Muscle layer of duodenum (tissue), 2 donors: ENCODE measurements at regions not wholly inside any gene's neighbourhood (a gene's known extent, or its start where the extent isn't known, plus 50 kb on each side); places are given as distances from the start of the nearest gene placed in this dataset.

Experiments used
- H3K27ac ChIP-seq: one replicate; pipeline ENCODE4 v1.7.0; 2013; ENCODE audit warnings: mild to moderate bottlenecking, low read length
- H3K27me3 ChIP-seq: one replicate; pipeline ENCODE4 v1.7.0; 2013; ENCODE audit warnings: low read depth, mild to moderate bottlenecking, control low read depth, low read length
- H3K36me3 ChIP-seq, 2 donors: one replicate each; pipeline ENCODE4 v1.7.0; 2013; ENCODE audit warnings: low read length in 2 of 2, control low read depth in 1 of 2, mild to moderate bottlenecking in 1 of 2; ENCODE audit not compliant: insufficient read depth in 2 of 2, control insufficient read depth in 1 of 2
- H3K4me1 ChIP-seq, 2 donors: one replicate each; pipeline ENCODE4 v1.7.0; 2013; ENCODE audit warnings: low read length in 2 of 2, mild to moderate bottlenecking in 2 of 2, control low read depth in 1 of 2, moderate library complexity in 1 of 2; ENCODE audit not compliant: insufficient read depth in 2 of 2, control insufficient read depth in 1 of 2
- H3K4me3 ChIP-seq, 2 donors: one replicate each; pipeline ENCODE4 v1.7.0; 2013; ENCODE audit warnings: low read length in 2 of 2, low read depth in 1 of 2, mild to moderate bottlenecking in 1 of 2
- H3K9me3 ChIP-seq, 2 donors: one replicate each; pipeline ENCODE4 v1.7.0; 2013; ENCODE audit warnings: low read length in 2 of 2, control low read depth in 1 of 2, mild to moderate bottlenecking in 1 of 2; ENCODE audit not compliant: control insufficient read depth in 1 of 2
- donor health status: healthy.

DNA sequence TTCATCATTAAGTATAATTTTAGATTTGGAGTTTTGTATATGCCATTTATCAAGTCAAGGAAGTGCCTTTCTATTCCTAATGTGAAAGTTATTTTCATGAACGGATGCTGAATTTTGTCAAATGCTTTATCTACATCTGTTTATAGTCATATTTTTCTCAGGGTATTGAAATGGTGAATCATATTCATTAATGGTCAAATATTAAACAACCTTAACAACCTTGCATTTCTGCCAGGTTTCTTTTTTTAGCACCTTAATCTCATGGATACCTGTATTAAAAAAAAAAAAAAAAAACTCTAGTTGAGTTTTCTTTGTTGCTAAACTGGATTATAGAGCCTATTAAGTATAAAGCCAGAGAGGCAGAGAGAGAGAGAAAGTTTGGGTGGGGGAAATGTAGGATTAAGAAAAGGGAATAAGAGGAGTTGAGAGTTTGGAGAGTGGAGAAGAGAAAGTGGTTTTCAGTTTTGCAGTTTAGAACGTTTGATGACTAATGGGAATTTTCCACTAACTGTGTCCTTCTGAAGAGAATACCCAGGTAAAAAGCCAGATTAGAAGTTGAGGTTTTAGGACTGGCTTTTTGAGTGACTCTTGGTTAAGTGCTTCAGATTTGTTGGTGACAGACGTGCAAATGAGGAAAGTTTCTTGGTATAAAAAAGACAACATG lies 305.0 kb downstream of the HLX start:
- Histone ChIP-seq H3K9me3 (no peaks in the 10 kb centered on the region), H3K36me3 (no peaks in the 10 kb centered on the region), H3K27ac (no peak overlapping the region), H3K4me3 (no peak overlapping the region), H3K4me1 (no peaks in the 10 kb centered on the region), H3K27me3 (no peaks in the 10 kb centered on the region)

DNA sequence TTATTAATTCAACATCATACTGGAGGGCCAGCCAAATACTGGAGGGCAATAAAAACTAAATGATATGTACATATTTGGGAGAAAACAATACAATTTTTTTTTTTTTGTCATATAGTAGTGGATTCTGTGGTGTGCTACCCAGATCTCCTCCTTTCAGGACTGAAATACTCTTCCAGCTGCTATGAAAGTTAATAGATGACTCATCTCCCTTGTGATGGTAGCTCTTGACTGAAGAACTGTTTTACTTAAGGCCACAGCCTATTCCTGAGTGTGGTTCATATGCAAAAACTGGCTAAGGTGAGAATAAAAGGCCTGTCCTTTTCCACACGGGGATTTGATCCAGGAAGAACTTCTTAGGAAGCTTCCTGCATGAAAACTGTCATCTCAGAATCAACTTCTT lies 307.9 kb downstream of the HLX start:
- Histone ChIP-seq H3K36me3 (no peaks in the 10 kb centered on the region), H3K4me1 (no peaks in the 10 kb centered on the region), H3K27ac (no peak overlapping the region), H3K27me3 (no peaks in the 10 kb centered on the region), H3K9me3 (no peaks in the 10 kb centered on the region), H3K4me3 (no peak overlapping the region)

DNA sequence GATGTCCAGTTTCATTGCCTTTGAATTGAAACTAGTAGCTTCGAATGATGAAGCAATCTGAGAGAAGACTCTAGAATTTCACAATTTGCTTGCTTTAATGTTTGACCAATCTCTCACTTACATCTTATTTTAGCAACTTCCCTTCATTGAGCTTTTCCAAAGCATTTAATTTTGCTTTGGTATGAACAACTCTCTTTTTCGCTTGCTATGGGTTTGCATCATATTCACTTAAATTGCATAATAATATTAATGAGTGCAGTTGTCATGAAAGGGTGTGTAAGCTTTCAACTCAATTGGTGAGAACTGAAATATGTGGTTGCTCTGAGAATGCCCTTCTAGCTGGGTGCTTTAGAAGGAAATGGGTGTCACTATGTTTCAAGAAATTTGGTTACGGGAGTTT lies 309.2 kb downstream of the HLX start:
- H3K36me3 ChIP-seq: no peaks in the 10 kb centered on the region
- no peak overlapping the region for H3K27ac ChIP-seq
- no peaks in the 10 kb centered on the region for H3K4me1 ChIP-seq
- H3K27me3 ChIP-seq: no peaks in the 10 kb centered on the region
- H3K9me3 ChIP-seq: no peaks in the 10 kb centered on the region
- H3K4me3 ChIP-seq: no peak overlapping the region

DNA sequence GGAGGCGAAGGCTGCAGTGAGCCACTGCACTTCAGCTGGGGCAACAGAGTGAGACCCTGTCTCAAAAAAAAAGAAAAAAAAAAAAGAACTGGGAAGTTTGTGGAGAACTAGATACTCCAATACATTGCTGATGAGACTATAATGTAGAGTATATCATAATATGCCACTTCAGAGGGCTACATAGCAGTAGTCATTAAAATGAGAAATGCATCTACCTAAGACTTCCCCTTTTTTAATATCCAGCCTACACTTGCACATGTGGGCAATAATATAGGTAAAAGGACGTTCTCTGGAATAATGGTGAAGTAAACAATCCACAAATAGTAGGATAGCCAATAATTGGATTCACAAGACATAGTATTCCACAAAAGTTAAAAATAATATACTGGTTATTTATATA lies 311.0 kb downstream of the HLX start:
- Histone ChIP-seq H3K9me3 (no peaks in the 10 kb centered on the region), H3K4me3 (no peak overlapping the region), H3K27ac (no peak overlapping the region), H3K36me3 (no peaks in the 10 kb centered on the region), H3K4me1 (no peaks in the 10 kb centered on the region), H3K27me3 (no peaks in the 10 kb centered on the region)

DNA sequence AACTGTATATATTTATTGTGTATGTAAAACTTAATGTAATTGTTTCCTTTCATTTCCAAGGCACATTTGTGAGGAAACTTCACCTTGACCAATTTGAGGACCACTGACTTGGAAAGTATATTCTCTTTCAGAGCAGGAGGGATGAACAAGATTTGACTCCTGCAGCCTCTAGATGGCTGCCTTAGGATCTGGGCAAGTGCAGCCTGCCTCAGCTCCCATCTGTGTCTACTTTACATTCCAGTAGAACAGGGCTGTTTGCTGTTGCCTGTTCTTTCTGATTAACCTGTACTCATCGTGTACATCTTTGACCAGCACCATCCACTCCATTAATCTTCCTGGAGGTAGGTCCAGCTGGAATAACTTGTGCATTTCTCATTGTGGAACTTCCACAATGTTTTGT lies 312.8 kb downstream of the HLX start:
- Histone ChIP-seq H3K9me3 (no peaks in the 10 kb centered on the region), H3K36me3 (no peaks in the 10 kb centered on the region), H3K4me1 (no peaks in the 10 kb centered on the region), H3K4me3 (no peak overlapping the region), H3K27me3 (no peaks in the 10 kb centered on the region), H3K27ac (no peak overlapping the region)

DNA sequence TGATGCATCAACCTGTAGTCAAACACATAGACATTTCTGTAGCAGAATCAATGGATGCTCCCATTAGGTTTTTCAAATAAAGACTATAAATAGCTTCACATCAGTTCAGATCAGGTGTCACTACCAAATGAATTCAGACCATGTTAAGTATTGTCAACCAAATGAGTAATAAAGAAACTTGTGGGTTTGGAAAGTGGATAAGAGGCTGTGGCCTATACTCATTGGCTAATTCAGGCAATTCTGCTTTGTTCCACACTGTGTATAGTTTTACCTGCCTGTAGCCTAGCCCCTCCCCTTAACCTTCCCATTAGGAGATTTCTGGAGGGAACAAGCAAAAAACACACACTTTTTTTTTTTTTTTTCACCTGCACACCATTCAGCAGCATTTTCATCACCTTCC lies 321.2 kb downstream of the HLX start:
- Histone ChIP-seq H3K9me3 (no peaks in the 10 kb centered on the region), H3K4me3 (no peak overlapping the region), H3K4me1 (peaks cover 0 to 6% of the 10 kb centered on the region in 2 donors), H3K27ac (no peak overlapping the region), H3K36me3 (no peaks in the 10 kb centered on the region), H3K27me3 (no peaks in the 10 kb centered on the region)

DNA sequence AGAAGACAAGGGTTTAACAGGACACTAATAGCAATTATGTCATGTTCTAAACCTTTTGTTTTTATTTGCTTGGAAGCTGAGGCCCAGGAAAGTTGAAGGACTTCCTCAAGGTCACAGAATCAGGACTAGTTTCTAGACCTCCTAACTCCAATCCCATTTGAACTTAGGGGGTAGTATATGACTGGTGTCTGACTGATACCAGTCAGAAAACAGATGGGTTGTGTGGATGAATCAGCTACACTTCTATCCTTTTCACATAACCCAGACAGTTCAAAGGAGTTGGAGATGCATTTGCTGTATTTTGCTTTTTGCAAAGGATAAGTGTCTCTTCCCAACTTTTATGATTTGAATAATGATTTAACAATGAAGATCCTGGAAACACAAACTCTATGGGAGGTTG lies 322.5 kb downstream of the HLX start:
- H3K4me1 ChIP-seq: peaks cover 0 to 6% of the 10 kb centered on the region in 2 donors
- no peak overlapping the region for H3K4me3 ChIP-seq
- no peaks in the 10 kb centered on the region for H3K9me3 ChIP-seq
- H3K27me3 ChIP-seq: no peaks in the 10 kb centered on the region
- no peak overlapping the region for H3K27ac ChIP-seq
- no peaks in the 10 kb centered on the region for H3K36me3 ChIP-seq

DNA sequence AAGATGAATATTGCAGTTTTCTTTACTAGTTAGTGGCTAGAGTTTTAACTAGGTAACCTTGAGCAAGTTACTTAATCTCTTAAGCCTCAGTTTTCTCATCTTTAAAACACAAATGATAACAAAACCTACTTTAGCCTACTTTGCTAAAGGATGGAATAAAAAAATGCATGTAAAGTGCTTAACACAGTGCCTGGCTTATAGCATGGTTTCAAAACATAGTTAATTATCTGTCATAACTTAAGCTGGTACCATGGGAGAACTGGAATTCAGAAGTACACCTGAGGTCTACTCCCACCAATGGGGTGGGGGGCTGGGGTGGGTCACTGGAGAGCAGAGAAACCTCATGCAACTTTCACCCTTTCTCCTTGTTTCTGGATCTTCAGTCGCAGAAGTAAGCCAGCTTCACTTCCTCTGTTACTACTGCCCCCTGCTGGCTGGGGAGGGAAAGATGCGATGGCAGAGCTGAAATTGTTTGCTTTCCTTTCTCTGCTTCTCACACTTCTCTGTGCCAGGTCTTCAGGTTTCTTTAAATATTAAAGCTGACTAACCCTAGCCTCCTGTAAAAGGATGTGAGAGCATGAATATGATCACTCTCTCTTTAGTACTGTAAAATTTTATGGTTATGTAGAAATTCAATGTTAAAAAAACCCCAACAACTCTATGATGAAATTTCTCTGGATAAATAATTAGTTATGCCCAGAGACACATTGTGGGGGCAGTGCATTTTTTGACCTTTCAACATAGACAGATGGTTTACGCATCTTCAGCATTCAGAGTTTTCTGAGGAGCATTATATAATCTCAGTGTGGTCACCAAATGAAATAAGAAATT lies 324.2 kb downstream of the HLX start:
- H3K36me3 ChIP-seq: no peaks in the 10 kb centered on the region
- peaks cover 0 to 6% of the 10 kb centered on the region in 2 donors for H3K4me1 ChIP-seq
- no peaks in the 10 kb centered on the region for H3K9me3 ChIP-seq
- no peaks in the 10 kb centered on the region for H3K27me3 ChIP-seq
- H3K4me3 ChIP-seq: no peak overlapping the region
- H3K27ac ChIP-seq: peak overlapping the region; percentile 42

DNA sequence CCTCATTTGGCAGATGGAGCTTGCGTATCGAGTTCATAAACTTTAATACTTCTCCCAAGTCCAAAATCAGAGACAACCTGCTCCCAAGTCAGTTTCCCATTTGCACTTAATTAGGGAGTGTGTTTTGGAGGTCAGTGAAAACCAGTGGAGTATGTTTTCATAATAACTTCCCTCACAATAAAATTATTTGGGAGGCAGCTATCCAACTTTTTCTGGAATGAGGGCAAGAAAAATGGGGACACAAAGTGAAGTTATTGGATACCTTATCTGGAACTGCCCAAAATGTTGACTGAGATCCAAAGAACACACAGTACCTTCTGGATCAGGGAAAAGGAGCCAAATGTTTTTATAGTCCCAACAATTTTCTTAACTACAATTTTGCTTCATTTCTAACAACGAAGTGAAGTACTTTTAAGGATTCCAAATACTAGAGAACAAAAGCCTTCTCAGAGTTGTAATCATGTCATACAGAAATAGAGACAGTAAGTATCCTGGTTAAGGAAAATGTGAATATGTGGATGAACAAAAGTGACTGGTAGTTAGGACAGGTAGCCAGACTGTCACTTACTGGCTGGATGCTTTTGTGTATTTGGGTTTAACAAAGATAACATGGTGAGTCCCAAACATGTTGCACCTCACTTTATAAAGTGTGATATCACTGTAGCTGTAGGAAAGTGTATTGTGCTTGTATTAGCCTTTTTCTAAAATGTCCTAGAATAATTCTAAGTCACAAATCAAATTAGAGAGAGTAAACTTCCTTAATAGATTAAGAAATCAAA lies 325.0 kb downstream of the HLX start:
- Histone ChIP-seq H3K4me3 (no peak overlapping the region), H3K4me1 (peaks cover 0 to 6% of the 10 kb centered on the region in 2 donors), H3K27me3 (no peaks in the 10 kb centered on the region), H3K36me3 (no peaks in the 10 kb centered on the region), H3K9me3 (no peaks in the 10 kb centered on the region), H3K27ac (peak overlapping the region; percentile 42)

DNA sequence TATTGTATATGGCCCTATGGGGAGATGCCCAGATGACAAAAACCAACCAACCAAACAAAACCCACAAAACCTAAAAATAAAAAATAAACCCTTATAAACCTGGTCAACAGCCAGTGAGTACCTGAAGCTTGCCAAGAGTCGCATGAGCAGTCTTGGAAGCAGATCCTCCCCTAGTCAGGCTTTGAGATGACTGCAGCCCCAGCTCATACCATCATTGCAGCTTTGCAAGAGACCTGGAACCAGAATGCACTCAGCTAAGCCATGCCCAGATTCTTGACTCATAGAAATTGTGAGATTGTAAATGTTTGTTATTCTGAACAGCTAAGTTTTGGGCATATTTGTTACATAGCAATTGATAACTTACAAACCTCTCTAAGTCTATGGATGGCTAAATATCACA lies 326.8 kb downstream of the HLX start:
- Histone ChIP-seq H3K27me3 (no peaks in the 10 kb centered on the region), H3K4me3 (no peak overlapping the region), H3K36me3 (no peaks in the 10 kb centered on the region), H3K4me1 (peaks cover 0 to 6% of the 10 kb centered on the region in 2 donors), H3K27ac (no peak overlapping the region), H3K9me3 (no peaks in the 10 kb centered on the region)

DNA sequence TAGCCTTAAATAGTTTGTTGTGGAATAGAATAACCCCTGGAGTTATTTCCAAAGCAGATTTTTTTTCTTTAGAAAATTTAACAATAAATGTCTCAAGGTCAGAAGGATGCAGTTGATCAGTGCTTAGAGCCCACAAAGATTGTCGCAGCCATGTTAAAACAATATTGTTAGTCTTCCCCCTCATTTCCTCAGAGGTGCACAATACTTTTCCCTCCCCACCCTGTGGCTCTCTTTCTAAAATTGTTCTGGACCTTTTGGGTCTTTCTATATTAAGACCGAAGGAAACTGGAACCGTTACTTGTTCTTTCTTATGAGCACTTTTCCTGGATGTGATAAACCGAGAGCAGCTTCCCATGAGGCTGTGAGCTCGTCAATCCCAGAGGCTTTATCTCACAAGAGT lies 333.7 kb downstream of the HLX start:
- H3K27me3 ChIP-seq: no peaks in the 10 kb centered on the region
- no peaks in the 10 kb centered on the region for H3K4me1 ChIP-seq
- no peaks in the 10 kb centered on the region for H3K36me3 ChIP-seq
- H3K9me3 ChIP-seq: no peaks in the 10 kb centered on the region
- no peak overlapping the region for H3K27ac ChIP-seq
- no peak overlapping the region for H3K4me3 ChIP-seq
